Upper lobe of left lung (tissue), 4 donors: ENCODE measurements at regions not wholly inside any gene's neighbourhood (a gene's known extent, or its start where the extent isn't known, plus 50 kb on each side); places are given as distances from the start of the nearest gene placed in this dataset.

Source experiments
- CTCF ChIP-seq, 6 experiments: fragments of 450-650 bp in 4 of 6; fragments of 200-600 bp in 2 of 6; sonication (generic) in 2 of 6; IDR thresholded peaks; one replicate each; pipeline ENCODE4 v1.5.1; 2016 to 2019; ENCODE audit warnings: antibody characterized with exemption in 6 of 6
- EP300 ChIP-seq, 4 donors: sonication (generic); formaldehyde crosslinking; IDR thresholded peaks; one replicate each; pipeline ENCODE4 v1.5.1; 2017; ENCODE audit warnings: antibody characterized with exemption in 4 of 4, control low read depth in 2 of 4
- POLR2A ChIP-seq, 4 donors: fragments of 450-650 bp; IDR thresholded peaks; one replicate each; pipeline ENCODE4 v1.5.1; 2016 to 2017; ENCODE audit warnings: antibody characterized with exemption in 4 of 4, mild to moderate bottlenecking in 2 of 4
- POLR2AphosphoS5 ChIP-seq, 2 donors: sonication (generic); formaldehyde crosslinking; IDR thresholded peaks; one replicate each; pipeline ENCODE4 v1.5.1; 2017; ENCODE audit warnings: antibody characterized with exemption in 2 of 2

DNA sequence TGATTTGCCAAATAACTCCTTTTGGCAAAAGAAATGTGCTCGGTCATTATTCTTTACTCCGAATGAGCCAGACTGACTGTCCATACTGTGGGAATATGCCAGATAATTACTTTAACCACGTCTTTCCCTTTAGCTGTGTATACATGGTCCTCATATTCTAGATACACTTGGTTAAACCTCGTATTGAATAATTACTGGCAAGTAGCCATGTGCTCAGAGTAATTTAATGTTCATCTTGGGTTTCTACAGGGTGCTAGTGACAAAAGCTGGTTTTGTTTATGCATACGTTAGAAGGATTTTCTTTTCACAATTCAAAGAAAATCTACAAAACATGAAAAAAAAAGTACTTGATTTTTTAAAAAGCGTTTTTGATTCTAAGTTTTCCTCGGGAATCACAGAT is 540.3 kb downstream of the KCNJ2 start:
- TF ChIP-seq CTCF (IDR thresholded peaks at IDR 0.05) (no peak), EP300 (IDR thresholded peaks at IDR 0.05) (no peak), POLR2AphosphoS5 (IDR thresholded peaks at IDR 0.05) (no peak), POLR2A (IDR thresholded peaks at IDR 0.05) (no peak)
